Ovary (tissue), 7 donors: ENCODE measurements at regions not wholly inside any gene's neighbourhood (a gene's known extent, or its start where the extent isn't known, plus 50 kb on each side); places are given as distances from the start of the nearest gene placed in this dataset.

ENCODE experiments used
- DNase-seq, 5 donors: peaks; one replicate each; pipeline ENCODE4 v3.0.0-alpha.2; 2019 to 2020
- H3K27ac ChIP-seq, 2 donors: fragments of 200-600 bp; one replicate each; pipeline versions ENCODE4 v1.5.1 to v1.8.0; 2019 to 2022
- H3K27me3 ChIP-seq: fragments of 200-600 bp; one replicate; pipeline ENCODE4 v1.8.0; 2022
- H3K36me3 ChIP-seq: fragments of 200-600 bp; sonication (generic); one replicate; pipeline ENCODE4 v1.5.1; 2019
- H3K4me1 ChIP-seq: one replicate; pipeline ENCODE4 v1.8.1; 2013; ENCODE audit warnings: mild to moderate bottlenecking, moderate library complexity; ENCODE audit not compliant: insufficient read depth
- H3K4me3 ChIP-seq: fragments of 200-600 bp; sonication (generic); one replicate; pipeline ENCODE4 v1.5.1; 2017
- H3K9me3 ChIP-seq, 2 donors: fragments of 200-600 bp in 1 of 2; sonication (generic) in 1 of 2; one replicate each; pipeline versions ENCODE4 v1.5.1 to v1.8.1; 2013 to 2019; ENCODE audit warnings: mild to moderate bottlenecking in 1 of 2, moderate library complexity in 1 of 2
- EP300 ChIP-seq: sonication (generic); formaldehyde crosslinking; IDR thresholded peaks from one replicate; pipeline ENCODE4 v1.6.1; 2017; ENCODE audit warnings: antibody characterized with exemption
- POLR2A ChIP-seq: fragments of 450-650 bp; IDR thresholded peaks from one replicate; pipeline ENCODE4 v1.6.1; 2017; ENCODE audit warnings: antibody characterized with exemption, mild to moderate bottlenecking, moderate library complexity
- WGBS, 3 donors: extraction: QIAGEN DNeasy Blood & Tissue Kit in 1 of 3; methylation state at CpG; one replicate each; pipeline versions ENCODE4 v1.1.5 to v1.1.7; 2013 to 2017; 5-methylcytosine and 5-hydroxymethylcytosine counted together
- intact Hi-C, 4 donors: fragments of 100-400 bp; cut with DNase I; formaldehyde crosslinking; loops; one replicate each; pipeline versions ENCODE4 v1.11.0 to v1.15.1; 2022 to 2023
- TF ChIP-seq, protein P1 (sequence below), 3 donors: fragments of 450-650 bp in 2 of 3; fragments of 200-600 bp in 1 of 3; IDR thresholded peaks; one replicate each; pipeline versions ENCODE4 v1.5.1 to v1.8.0; 2016 to 2022; ENCODE audit warnings: antibody characterized with exemption in 3 of 3, mild to moderate bottlenecking in 1 of 3
- donor health status: DM: no; HTN: no; CAD: no; lungs with moderate emphysema.
- donor health status: DM: no; HTN: no; CAD: no.
- donor health status: Bipolar disorder and iron deficiency.
- donor health status: DM: no; HTN: no; CAD: no.
- donor health status: DM: yes; HTN: yes; CAD: no.

DNA sequence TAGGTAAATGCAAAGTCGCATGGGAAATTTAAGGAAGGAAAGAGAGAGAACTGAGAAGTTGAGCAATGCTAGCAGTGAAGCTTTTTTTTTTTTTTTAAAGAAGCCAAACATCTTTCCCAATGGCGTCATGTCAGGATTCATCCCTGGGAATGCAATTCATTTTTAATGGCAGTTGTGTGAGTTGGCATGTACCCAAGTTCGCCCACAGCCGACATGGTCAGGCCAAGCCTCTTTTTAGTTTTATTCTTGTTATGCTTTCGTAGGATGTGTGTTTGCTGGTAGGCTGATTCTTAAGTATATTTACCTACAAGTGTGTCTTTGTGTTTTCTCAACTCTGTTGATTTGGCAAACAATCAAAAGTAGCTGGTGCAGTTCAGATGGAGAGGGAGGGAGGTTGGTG, 127.6 kb upstream of the ITGA6 start:
- H3K27me3 ChIP-seq: no peaks in the 10 kb centered on the region
- no peaks in the 10 kb centered on the region for H3K9me3 ChIP-seq
- no peaks in the 10 kb centered on the region for H3K36me3 ChIP-seq
- H3K4me1 ChIP-seq: no peaks in the 10 kb centered on the region
- no peak overlapping the region for H3K27ac ChIP-seq
- WGBS, 3 donors: 36 to 47% (median 43%) methylated on average over 5 of the region's 5 CpGs
- DNase-seq: no peak
- no peak overlapping the region for H3K4me3 ChIP-seq
- intact Hi-C loops: no loop called here
- TF ChIP-seq, protein P1, sequence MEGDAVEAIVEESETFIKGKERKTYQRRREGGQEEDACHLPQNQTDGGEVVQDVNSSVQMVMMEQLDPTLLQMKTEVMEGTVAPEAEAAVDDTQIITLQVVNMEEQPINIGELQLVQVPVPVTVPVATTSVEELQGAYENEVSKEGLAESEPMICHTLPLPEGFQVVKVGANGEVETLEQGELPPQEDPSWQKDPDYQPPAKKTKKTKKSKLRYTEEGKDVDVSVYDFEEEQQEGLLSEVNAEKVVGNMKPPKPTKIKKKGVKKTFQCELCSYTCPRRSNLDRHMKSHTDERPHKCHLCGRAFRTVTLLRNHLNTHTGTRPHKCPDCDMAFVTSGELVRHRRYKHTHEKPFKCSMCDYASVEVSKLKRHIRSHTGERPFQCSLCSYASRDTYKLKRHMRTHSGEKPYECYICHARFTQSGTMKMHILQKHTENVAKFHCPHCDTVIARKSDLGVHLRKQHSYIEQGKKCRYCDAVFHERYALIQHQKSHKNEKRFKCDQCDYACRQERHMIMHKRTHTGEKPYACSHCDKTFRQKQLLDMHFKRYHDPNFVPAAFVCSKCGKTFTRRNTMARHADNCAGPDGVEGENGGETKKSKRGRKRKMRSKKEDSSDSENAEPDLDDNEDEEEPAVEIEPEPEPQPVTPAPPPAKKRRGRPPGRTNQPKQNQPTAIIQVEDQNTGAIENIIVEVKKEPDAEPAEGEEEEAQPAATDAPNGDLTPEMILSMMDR (IDR thresholded peaks at IDR 0.05): no peak
- TF ChIP-seq EP300: no peak
- TF ChIP-seq POLR2A: no peak

GRCh38 chr2:172300851-172301250, 126.5 kb upstream of the ITGA6 start:
- intact Hi-C loops: no loop called here
- no peaks in the 10 kb centered on the region for H3K36me3 ChIP-seq

DNA sequence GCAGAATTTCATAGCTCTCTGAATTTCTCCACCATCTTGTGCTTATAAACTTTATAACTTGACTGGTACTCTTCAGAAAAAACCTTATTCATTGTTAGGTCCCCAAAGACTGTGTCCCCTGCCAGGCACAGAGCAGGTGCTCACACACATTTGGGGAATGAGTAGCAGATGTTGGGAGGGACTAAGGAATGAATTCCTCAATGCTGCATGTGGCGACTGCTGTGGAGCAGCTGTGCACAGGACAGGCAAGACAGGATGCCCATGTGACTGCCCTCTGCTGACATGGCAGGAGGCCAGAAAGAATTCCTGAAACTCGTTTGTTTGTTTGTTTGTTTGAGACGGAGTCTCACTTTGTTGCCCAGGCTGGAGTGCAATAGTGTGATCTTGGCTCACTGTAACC, 122.3 kb upstream of the ITGA6 start:
- no peaks in the 10 kb centered on the region for H3K4me1 ChIP-seq
- intact Hi-C loops: no loop called here
- WGBS, 3 donors: 50 to 55% (median 55%) methylated on average over 3 of the region's 3 CpGs
- no peaks in the 10 kb centered on the region for H3K36me3 ChIP-seq
- TF ChIP-seq POLR2A: no peak
- TF ChIP-seq EP300: no peak
- TF ChIP-seq, protein P1 (IDR thresholded peaks at IDR 0.05): no peak
- no peaks in the 10 kb centered on the region for H3K27me3 ChIP-seq
- H3K27ac ChIP-seq: no peak overlapping the region
- DNase-seq: no peak
- no peak overlapping the region for H3K4me3 ChIP-seq
- no peaks in the 10 kb centered on the region for H3K9me3 ChIP-seq

More at GRCh38 chr2:172300851-172301250, 126.5 kb upstream of the ITGA6 start:
- TF ChIP-seq POLR2A (no peak), EP300 (no peak)
- TF ChIP-seq, protein P1 (IDR thresholded peaks at IDR 0.05): no peak
- no peaks in the 10 kb centered on the region for H3K4me1 ChIP-seq
- no peak overlapping the region for H3K27ac ChIP-seq
- no peaks in the 10 kb centered on the region for H3K9me3 ChIP-seq
- 96 to 100% (median 98%) methylated on average over 4 of the region's 4 CpGs for WGBS, 3 donors
- H3K27me3 ChIP-seq: no peaks in the 10 kb centered on the region
- DNase-seq: no peak
- H3K4me3 ChIP-seq: no peak overlapping the region

- WGBS, 3 donors: 8 to 9% (median 9%) methylated on average over 1 of the region's 1 CpG
- Histone ChIP-seq H3K9me3 (no peaks in the 10 kb centered on the region), H3K36me3 (no peaks in the 10 kb centered on the region), H3K27me3 (no peaks in the 10 kb centered on the region), H3K4me1 (no peaks in the 10 kb centered on the region), H3K4me3 (no peak overlapping the region), H3K27ac (no peak overlapping the region)
- TF ChIP-seq, protein P1 (IDR thresholded peaks at IDR 0.05): no peak
- TF ChIP-seq POLR2A: no peak
- no peak for TF ChIP-seq EP300
- DNase-seq: peak in 1 of 5 donors; percentile 40
- intact Hi-C loops: no loop called here
Observed at GRCh38 chr2:172307800-172308199, 119.6 kb upstream of the ITGA6 start.
